Brain microvascular endothelial cell (primary cell): ENCODE measurements at regions not wholly inside any gene's neighbourhood (a gene's known extent, or its start where the extent isn't known, plus 50 kb on each side); places are given as distances from the start of the nearest gene placed in this dataset.

Experiments used
- DNase-seq: peaks from one replicate; pipeline ENCODE4 v3.0.0-alpha.2; 2020
- H3K27ac ChIP-seq: fragments of 250-450 bp; sonication (Bioruptor Pico); 2 replicates; pipeline ENCODE4 v1.5.1; 2020; ENCODE audit warnings: mild to moderate bottlenecking, moderate library complexity
- H3K27me3 ChIP-seq: fragments of 250-450 bp; sonication (Bioruptor Pico); replicated peaks from 2 replicates; pipeline ENCODE4 v1.5.1; 2020; ENCODE audit warnings: mild to moderate bottlenecking
- H3K36me3 ChIP-seq: fragments of 250-450 bp; sonication (Bioruptor Pico); replicated peaks from 2 replicates; pipeline ENCODE4 v1.5.1; 2020; ENCODE audit warnings: mild to moderate bottlenecking
- H3K4me3 ChIP-seq: 2 replicates; pipeline ENCODE4 v1.5.1; 2011; ENCODE audit warnings: low read depth, mild to moderate bottlenecking, control low read depth, low read length, moderate library complexity
- in situ Hi-C: cut with HindIII; loops from 2 replicates; pipeline ENCODE4 v1.10.0; 2017; ENCODE audit warnings: low sequenced_read_pairs, low pct_ligation_motif_present
- TF ChIP-seq, protein P1 (sequence below): IDR thresholded peaks from 2 replicates; pipeline ENCODE4 v1.5.1; 2011; ENCODE audit warnings: low read depth, mild to moderate bottlenecking, moderate library complexity, low read length, control low read depth, inconsistent platforms; ENCODE audit errors: missing control alignments

DNA sequence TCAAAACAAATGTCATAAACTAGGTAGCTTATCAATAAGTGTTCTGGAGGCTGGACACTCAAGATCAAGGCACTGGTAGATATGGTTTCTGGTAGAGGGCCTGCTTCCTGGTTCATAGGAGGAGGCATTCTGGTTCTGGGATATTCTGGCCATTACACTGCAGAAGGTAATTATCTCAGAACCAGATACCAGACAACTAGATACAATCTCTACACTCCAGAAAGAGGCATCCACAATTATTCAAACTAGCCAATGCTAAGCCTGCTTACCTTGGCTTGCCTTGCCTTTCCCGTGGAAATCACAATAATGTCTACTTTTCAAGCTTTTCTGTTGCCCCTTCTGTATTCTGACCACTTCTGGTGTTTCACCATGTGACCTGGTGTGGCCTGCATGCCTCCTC is 785.2 kb upstream of the GYPC start:
- no peaks in the 10 kb centered on the region for H3K36me3 ChIP-seq
- no peak overlapping the region for H3K27ac ChIP-seq
- in situ Hi-C loops, result no loop called here
- no peaks in the 10 kb centered on the region for H3K27me3 ChIP-seq
- H3K4me3 ChIP-seq, result no peak overlapping the region
- TF ChIP-seq, protein P1, sequence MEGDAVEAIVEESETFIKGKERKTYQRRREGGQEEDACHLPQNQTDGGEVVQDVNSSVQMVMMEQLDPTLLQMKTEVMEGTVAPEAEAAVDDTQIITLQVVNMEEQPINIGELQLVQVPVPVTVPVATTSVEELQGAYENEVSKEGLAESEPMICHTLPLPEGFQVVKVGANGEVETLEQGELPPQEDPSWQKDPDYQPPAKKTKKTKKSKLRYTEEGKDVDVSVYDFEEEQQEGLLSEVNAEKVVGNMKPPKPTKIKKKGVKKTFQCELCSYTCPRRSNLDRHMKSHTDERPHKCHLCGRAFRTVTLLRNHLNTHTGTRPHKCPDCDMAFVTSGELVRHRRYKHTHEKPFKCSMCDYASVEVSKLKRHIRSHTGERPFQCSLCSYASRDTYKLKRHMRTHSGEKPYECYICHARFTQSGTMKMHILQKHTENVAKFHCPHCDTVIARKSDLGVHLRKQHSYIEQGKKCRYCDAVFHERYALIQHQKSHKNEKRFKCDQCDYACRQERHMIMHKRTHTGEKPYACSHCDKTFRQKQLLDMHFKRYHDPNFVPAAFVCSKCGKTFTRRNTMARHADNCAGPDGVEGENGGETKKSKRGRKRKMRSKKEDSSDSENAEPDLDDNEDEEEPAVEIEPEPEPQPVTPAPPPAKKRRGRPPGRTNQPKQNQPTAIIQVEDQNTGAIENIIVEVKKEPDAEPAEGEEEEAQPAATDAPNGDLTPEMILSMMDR, result no peak
- no peak for DNase-seq

DNA sequence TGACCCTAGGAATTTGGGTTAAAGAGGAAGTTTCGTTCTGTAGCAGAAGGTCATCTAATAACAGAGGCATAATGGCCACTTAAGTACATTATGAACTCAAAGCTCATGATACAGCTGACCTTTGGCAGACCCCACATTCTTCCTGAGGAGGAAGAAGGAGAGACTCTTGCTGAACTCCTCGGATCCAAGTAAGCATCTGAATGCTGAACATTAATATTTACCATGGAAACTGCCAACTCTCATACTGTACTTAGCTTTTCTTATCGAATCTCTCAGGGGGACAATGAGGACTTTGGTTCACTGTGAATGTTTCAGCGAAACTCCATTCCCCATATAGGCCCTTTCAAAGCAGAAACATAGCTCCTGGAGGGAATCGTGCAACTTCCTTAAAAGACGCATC is 781.4 kb upstream of the GYPC start:
- Histone ChIP-seq H3K27me3 (no peaks in the 10 kb centered on the region), H3K4me3 (no peak overlapping the region), H3K36me3 (no peaks in the 10 kb centered on the region), H3K27ac (no peak overlapping the region)
- no peak for DNase-seq
- TF ChIP-seq, protein P1, result no peak
- in situ Hi-C loops, result no loop called here

DNA sequence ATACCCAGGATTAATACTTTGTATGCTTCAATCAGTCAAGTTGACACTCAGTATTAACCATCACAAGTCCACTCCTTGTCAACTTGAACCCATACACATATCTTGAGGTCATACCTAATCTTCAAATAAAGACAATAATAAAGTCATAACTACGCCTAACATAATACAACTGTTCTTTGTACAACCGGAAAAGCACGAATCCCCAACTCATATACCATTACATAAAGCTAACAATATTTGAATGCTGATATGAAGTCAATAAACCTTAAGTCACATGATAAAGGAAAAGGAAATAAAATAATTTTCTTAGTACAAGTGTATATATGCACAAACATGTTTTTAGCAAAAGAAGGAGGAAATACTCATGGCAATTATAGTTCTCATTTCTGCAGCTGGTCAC is 770.6 kb upstream of the GYPC start:
- H3K4me3 ChIP-seq, result no peak overlapping the region
- TF ChIP-seq, protein P1, result no peak
- H3K36me3 ChIP-seq, result no peaks in the 10 kb centered on the region
- DNase-seq, result no peak
- H3K27ac ChIP-seq, result no peak overlapping the region
- no peaks in the 10 kb centered on the region for H3K27me3 ChIP-seq
- in situ Hi-C loops, result no loop called here

DNA sequence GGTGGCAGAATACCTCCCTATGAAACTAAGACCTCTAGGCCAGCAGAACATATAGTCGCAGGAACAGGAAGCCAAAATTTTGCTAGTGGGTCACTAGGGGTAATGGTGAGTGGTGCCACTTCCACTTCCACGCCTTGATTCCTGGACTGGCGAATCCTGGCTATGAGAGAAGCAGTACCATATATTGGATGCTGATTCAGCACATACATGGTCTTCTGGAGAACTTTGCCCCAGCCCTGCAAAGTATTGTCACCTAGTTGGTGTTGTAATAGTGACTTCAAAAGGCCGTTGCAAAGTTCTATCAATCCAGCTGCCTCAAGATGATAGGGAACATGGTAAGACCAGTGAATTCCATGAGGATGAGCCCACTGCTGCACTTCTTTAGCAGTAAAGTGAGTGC is 769.8 kb upstream of the GYPC start:
- TF ChIP-seq, protein P1, result no peak
- H3K27me3 ChIP-seq, result no peaks in the 10 kb centered on the region
- H3K36me3 ChIP-seq, result no peaks in the 10 kb centered on the region
- no peak for DNase-seq
- in situ Hi-C loops, result no loop called here
- no peak overlapping the region for H3K27ac ChIP-seq
- H3K4me3 ChIP-seq, result no peak overlapping the region

DNA sequence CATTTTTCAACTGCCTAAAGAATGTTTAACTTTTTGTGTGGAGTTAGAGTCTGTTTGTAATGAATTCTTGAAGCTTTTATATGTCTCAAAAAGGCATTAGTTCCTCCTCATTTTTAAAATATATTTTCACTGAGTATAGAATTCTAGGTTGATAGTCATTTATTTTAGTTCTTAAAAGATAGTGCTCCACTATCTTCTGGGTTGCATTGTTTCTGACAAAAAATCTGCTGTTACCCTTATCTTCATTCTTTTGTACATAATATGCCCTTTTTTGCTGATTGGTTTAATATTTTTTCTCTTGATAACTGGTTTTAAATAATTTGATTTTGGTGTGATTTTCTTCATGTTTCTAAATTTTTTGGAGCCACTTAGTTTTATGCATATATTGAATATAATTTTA is 754.7 kb upstream of the GYPC start:
- in situ Hi-C loops, result no loop called here
- Histone ChIP-seq H3K36me3 (no peaks in the 10 kb centered on the region), H3K27ac (no peak overlapping the region), H3K4me3 (no peak overlapping the region), H3K27me3 (no peaks in the 10 kb centered on the region)
- DNase-seq, result no peak
- TF ChIP-seq, protein P1, result no peak

DNA sequence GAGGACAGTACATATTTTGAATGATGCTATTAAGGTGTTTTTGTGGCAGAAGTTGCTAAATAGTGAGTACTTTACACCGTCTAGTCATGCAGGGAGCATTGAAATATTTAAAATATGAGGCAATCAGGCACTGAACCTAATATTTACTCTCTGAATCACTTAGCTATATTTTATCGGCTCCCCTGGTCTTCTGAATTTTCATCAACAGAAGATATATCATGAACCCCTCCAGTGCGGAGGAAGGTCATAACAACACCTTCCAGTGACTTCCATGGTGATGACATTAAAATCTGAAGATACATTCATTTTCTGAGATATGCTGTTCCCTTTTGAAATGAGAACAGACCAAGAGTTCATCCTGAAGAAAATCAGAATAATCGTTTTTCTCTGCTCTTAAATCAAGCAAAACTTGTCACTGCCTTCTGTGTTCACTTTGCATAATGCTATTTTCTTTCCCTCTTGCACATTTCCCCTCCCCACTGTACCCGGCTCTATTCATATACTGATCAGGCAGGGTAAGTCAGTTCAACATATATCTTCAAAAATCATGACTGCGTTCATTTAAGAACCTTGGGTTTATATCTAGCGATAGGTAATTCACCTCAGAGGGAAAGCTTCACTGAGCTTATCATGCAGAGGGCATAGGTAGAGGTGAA is 729.9 kb upstream of the GYPC start:
- H3K27ac ChIP-seq, result no peak overlapping the region
- no peak for DNase-seq
- in situ Hi-C loops, result no loop called here
- H3K4me3 ChIP-seq, result no peak overlapping the region
- TF ChIP-seq, protein P1, result no peak
- no peaks in the 10 kb centered on the region for H3K36me3 ChIP-seq
- H3K27me3 ChIP-seq, result no peaks in the 10 kb centered on the region
